GM18507 (cell line): ENCODE measurements at regions not wholly inside any gene's neighbourhood (a gene's known extent, or its start where the extent isn't known, plus 50 kb on each side); places are given as distances from the start of the nearest gene placed in this dataset.
"Not testable (repeated sequence)": the region's sequence is repeated elsewhere in the genome, so short reads cannot be mapped to it uniquely, and the experiment has no call there.

Experiments
- DNase-seq: peaks from one replicate; pipeline ENCODE4 v3.0.0; 2011; ENCODE audit warnings: low read depth; ENCODE audit not compliant: insufficient read length; ENCODE audit errors: extremely low spot score
- FAIRE-seq: peaks from 2 replicates; lab custom pipeline; 2011; peaks lifted over from hg19 to GRCh38; lab: Jason Lieb, UNC

DNA sequence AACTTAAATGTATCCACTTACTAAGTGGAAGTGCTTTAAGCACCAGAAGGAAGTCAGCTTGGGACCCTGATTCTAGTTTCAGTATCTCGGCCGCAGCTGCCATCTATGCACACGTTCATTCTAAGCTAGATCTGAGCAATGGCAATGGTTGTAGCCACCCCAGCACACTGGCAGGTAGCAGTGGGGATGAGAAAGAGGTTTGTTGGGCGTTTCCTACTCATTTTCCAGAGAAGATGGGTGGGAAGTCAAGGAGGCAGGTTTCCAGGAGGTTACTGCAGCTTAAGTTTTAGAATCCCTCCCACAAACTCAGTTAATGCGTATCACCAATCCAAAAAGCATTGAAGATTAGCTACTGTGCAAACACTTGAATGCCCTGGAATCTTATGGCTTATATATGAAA is 114.2 kb upstream of the TSC22D1 start:
- FAIRE-seq = no peak
- DNase-seq = no peak

DNA sequence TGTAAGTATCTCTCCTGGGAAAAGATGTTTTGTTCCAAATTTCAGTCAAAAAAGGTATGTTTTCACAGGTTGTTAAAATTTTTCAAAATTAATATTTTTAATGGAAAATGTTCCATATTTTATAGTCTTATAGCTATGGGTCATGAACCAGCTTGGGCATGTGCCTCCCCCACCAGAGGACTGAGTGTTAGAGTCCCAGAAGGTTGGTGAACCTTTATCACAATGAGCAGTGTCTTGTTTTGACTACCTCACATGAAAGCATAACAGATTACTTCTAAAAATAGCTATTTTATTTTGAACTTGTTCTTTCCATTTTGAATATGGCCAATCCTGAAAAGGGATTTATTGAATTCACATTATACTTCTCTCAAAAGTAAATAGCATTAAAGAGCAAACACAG is 112.5 kb upstream of the TSC22D1 start:
- no peak for DNase-seq
- no peak for FAIRE-seq

DNA sequence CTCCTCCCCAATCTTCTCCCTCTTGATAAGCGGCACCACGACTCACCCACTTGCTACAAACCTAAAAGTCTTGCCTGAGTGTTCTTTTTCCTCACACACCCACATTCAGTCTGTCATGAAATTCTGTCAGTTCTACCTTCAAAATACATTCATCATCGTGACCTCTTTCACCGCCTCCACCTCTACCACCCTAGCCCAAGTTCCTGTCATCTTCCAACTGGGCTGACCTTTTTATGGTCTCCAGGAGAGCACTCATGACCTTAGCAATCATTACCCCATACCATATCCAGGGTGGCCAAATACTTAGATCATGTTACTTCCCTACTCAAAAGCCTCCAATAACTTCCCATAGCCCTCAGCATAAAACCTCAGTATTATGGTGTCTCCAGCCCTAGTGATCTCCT is 110.4 kb upstream of the TSC22D1 start:
- FAIRE-seq (no peak), DNase-seq (no peak)

DNA sequence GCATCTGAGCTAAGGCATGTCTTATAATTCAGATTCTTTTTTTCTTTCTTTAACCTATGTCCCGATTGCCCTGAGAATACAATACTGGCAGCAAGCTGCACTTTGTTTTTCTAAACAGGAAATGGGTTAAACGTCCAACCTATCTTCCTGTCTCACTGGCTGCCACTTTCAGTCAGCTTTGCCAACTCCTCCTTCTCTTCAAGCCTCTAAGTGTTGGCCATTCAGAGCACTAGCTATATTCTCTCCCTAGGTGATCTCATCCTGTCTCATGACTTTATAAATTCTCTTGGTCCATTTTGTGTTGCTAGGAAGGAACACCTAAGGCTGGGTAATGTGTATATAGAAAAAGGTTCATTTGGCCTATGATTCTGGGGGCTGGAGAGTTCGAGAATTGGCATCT is 109.5 kb upstream of the TSC22D1 start:
- no peak for FAIRE-seq
- DNase-seq = no peak

DNA sequence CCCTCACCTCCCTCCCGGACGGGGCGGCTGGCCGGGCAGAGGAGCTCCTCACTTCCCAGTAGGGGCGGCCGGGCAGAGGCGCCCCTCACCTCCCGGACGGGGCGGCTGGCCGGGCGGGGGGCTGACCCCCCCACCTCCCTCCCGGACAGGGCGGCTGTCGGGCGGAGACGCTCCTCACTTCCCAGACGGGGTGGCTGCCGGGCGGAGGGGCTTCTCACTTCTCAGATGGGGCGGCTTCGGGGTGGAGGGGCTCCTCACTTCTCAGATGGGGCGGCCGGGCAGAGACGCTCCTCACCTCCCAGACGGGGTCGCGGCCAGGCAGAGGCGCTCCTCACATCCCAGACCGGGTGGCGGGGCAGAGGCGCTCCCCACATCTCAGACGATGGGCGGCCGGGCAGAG is 106.3 kb upstream of the TSC22D1 start:
- FAIRE-seq, DNase-seq: not testable (repeated sequence)

DNA sequence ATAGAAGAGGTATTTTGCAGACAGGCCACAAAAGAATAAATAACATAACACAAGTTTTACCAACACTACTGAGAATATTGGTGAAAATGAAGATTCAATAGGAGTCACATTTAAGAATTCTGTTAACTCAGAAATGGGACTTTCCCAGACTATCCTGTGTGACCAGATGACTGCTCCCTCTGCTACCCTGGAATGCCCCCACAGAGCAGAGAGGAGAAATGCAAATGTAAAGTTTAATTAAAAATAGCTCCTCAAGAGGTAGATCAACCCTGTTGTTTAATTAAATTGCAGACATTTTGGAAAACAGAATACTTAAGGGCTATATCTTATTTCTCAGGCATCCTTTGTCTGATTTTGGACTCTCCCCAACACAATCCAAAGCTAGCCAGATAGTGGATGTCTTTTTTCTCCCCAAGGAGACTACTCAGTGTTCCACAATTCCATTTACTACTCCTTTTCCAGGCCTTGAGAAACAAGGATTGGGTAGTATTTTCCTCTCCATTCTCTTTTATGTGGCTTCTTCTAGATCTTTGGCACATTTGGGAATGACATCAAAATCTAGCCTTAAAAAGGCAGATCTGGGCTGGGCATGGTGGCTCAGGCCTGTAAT is 104.7 kb upstream of the TSC22D1 start:
- DNase-seq (no peak), FAIRE-seq (no peak)

DNA sequence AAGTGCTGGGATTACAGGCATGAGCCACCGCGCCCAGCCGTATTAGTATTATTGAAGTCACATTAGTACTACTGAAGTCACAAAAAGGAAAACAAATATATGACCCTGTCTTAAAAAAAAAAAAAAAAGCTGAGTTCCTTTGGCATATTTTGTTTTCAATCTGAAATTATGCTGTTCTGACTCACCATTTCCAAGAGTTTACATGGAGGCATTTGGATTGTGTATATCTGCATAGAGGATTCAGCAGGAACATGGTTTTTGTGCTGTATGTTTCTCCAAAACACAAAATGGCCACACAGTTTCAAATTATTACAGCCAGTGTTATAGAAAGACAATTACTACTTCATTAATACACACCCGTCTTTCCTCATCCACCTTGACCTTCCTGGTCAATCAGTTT is 103.5 kb upstream of the TSC22D1 start:
- DNase-seq = no peak
- FAIRE-seq = no peak

DNA sequence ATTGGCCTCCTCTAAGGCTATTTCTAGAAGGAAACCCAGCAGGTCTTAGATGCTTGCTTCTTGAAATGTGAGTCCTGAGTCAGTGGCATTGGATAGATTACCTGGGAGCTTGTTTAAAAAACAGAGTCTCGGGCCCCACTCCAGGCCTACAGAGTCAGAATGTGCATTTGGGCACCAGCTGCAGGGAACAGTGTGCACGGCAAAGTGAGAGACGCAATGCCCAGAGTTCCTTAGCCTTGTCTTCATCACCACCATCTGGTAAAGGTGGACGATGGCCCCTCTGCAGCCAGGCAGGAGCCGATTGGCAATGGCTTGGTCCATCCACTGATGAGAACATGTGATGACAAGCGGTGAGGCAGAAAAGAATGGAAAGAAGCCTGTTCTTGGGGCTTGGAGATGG is 102.1 kb upstream of the TSC22D1 start:
- DNase-seq (no peak), FAIRE-seq (no peak)

DNA sequence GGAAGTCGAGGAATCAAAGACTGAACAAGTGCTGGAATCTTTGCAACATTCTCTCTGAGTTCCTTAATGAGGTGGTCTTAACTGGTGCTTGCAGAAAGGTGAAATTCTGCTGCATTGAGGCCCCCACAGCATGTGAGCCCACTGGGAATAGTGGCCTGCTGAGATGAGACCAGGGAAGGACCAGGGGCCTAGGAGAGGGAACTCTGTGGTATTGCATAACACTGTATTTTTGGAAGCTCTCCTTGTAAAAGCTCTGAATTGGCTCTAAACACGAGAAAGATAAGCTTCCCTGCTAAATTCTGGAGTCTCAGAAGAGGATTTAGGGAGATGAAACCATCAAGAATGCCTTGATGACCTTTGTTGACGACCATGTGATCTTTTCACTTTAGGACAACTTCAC is 100.4 kb upstream of the TSC22D1 start:
- DNase-seq (no peak), FAIRE-seq (no peak)

DNA sequence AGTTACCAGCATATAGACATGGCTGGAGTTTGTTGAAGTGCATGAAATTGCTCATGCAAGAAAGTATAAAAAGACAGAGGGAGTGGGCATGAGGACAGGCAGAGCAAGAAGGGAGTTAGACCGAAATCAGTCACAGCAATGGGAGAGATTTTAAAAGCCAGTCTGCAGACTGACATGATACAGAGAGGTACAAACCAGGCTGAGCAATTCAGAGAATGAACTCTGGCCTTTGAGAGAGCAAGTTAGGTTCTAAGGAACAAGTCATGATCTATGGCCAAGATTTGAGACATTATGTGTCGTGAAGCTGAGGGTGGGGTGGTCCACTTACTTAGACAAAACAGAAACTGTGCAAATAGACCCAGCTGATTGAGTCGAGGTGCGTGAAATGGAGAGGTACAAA is 93.4 kb upstream of the TSC22D1 start:
- no peak for FAIRE-seq
- no peak for DNase-seq

DNA sequence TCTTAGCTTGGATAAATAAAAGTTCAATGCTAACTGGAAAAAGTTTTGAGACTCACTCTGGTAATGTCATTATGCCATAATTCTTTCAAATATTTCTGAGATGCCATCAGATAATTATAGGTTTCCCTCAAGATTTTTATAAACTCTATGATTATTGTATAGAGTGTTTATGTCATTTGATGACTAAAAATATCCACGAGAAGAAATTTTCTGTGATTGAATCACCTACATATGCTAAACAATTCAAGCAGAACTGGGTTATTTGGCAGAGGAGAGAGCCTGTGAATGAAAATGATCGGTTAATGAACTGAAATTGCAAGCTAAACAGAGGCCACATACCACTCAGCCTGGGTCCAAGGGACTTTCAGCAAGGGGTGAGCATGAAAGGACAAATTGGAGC is 92.6 kb upstream of the TSC22D1 start:
- DNase-seq = no peak
- no peak for FAIRE-seq

DNA sequence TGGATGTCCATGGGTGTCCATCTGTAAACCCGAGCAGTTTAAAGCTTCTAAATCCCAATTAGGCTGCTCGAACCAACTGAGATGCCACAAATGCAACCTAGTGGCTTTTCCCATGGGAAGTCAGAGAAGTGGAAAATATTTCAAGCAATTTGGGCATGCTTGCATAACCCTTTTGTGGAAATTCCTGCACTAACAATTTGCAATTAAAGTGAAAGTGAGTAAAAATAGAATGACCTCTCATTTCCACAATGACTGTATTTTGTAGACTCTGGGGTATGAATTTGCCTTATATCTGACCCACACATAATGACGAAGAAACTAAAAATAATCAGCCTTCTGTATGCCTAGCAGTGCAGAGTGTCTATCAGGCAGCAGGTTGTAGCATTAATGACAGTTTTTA is 91.8 kb upstream of the TSC22D1 start:
- no peak for DNase-seq
- FAIRE-seq = no peak

DNA sequence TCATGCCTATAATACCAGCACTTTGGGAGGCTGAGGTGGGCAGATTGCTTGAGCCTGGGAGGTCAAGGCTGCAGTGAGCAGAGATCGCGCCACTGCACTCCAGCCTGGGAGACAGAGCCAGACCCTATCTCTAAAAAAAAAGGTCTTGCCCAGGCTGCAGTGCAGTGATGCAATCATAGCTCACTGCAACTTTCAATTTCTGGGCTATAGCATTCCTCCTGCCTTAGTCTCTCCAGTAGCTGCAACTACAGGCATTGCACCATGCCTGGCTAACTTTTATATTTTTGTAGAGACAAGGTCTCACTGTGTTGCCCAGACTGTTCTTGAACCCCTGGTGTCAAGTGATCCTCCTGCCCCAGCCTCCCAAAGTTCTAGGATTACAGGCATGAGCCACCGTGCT is 90.4 kb upstream of the TSC22D1 start:
- FAIRE-seq, DNase-seq: not testable (repeated sequence)

DNA sequence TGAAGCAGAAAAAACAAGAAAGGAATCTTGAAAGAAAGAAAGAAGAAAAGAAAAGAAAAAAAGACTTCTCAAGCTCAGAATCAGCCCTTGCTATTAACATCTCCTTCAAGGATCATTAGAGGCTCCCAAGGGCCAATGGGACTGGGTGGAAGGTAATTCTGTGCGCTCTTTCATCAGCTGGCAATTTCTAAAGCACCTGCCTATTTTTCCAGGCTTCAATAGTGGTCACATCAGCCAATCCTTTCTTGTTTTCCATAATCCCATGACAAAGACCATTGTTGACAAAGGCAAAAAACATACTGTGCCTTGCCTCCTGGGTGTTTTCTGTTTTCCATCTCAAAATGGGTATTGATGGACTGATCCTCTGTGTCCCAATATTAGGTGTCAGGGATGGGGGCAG is 88.2 kb upstream of the TSC22D1 start:
- FAIRE-seq (no peak), DNase-seq (no peak)

DNA sequence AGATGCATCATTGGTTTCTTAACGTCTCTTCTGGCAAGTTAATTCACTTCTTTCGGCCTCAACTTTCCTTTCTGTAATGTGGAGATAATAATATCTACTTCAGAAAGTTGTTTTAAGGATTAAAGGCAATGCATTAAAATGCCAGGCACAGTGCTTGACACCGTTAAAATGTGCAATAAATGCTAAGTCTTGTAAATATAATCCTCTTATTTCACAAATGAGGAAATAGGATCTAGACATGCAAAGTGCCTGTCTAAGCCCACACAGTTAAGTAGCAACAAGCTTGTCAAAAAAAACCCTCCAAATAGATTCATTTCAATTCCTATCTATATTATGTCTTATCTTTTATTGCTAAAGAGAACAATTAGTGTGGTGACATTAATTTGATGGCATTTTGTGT is 86.4 kb upstream of the TSC22D1 start:
- DNase-seq = no peak
- FAIRE-seq = no peak

DNA sequence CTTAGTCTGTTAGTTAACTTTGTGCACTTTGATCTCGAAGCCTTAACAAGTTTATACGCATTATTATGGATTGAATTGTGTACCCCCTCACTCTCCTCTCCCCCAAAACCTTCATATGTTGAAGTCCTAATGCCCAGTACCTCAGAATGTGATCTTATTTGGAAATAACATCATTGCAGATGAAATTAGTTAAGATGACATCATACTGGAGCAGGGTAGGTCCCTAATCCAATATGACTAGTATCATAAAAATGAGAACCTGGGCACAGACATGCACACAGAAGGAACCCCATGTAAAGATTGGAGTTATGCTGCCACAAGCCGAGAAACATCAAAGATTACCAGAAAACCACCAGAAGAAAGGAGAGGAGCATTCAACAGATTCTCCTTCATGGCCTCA is 85.8 kb upstream of the TSC22D1 start:
- no peak for FAIRE-seq

DNA sequence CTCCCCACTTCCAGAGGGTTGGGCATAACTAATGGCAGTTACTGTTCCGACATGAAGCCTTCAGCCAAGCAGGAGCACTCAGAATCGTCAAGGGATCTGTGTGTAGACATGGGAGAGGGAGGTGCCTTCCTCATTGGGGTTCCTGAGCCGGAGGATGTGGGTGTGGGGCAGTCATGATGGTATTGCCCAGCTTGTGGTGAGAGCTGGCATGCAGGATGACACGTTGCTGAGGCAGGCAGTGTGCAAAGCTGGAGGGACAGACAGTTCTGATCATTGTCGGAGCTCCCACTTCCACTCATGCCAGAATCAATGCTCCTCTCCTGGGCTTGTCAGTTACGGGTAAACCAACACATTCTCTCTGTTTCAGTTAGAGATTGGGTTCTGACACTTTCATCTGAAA is 83.9 kb upstream of the TSC22D1 start:
- no peak for FAIRE-seq

More for the DNA sequence above, 85.8 kb upstream of the TSC22D1 start:
- no peak for DNase-seq

DNA sequence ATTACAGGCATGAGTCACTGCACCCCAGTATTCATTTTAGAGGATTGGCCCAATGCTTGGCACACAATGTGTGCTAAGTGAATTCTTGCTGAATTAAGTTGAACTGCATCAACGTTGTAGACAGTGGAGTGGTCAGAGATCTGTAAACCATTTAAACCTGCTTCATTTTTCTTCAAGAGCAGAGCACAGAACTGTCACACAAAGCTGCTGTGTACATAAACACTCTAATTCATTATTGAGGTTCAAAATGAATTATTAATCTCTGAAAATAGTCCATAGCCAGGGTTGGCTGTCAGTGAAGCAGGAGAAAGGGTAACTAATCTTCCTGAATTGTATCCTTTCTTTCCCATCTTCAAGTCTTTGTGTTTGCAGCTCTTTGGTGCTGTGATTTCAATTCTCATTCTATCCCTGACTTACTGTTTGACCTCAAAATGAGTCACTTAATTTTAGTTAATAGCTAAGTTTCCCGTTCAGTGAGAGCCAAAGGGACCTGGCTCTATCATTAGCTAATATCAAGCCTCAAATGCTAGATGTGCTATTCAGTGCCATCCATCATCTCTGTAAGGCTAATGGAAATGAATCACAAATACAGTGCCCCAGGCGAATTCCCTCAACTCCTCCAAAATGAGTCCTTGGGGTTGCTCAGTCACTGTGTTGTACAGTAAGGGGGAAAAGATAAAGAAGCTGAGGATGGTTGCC is 77.0 kb upstream of the TSC22D1 start:
- DNase-seq (no peak), FAIRE-seq (no peak)

More for the DNA sequence above, 83.9 kb upstream of the TSC22D1 start:
- DNase-seq = no peak

DNA sequence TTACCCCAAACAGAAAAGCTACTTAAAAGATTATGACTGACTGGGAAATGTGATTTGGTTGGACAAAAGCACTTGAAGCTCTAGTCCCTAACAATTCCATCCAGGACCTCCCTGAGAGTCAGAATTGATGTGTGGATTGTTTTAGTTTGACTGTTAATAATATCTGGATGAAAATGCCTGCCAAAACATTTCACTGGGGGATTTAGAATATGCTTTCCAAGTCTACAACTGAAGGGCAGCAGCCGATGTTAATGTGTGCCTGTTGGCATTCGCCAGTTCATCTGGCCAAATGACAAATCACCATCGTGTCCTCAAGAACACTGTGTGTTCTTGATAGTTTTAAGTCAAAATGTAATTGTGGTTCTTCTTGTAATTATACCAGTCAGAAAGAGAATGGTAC is 76.0 kb upstream of the TSC22D1 start:
- FAIRE-seq (no peak), DNase-seq (no peak)

DNA sequence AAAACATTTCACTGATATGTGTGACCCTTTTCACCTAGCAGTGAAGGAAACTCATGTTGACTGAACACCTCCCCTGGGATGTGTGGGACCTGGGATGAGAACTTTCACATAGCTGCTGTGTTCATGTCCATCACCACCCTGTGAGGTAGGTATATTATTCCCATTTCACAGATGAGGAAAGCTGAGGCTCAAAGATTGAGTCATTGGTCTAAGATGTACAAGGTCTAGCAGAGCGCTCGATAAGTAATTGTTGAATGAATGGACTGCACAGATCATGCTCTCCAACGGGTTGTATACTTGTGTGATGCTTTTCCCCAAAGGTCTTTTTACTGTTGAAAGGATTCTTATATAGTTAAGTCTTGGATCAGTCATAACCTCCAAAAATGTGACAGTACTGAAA is 75.6 kb upstream of the TSC22D1 start:
- DNase-seq = no peak
- FAIRE-seq = no peak

DNA sequence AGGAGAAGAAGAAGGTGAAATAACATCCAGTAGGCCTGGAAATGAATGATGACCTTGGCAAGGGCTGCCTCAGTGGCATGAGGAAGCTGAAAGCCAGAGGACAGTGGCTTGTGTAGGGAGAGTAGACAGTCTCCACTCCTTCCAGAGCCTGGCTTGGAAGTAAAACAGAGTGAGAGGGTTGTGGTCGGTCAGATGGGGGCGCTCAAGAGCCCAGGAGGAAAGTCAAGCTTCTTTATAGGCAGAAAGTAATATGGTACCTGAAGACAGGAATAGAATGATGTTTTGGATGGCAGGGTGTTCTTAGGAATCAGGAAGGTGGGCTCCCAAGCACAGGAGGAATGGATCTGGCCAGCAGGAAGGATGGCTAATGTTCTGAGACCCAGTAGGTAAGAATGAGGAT is 75.1 kb upstream of the TSC22D1 start:
- no peak for FAIRE-seq
- no peak for DNase-seq

DNA sequence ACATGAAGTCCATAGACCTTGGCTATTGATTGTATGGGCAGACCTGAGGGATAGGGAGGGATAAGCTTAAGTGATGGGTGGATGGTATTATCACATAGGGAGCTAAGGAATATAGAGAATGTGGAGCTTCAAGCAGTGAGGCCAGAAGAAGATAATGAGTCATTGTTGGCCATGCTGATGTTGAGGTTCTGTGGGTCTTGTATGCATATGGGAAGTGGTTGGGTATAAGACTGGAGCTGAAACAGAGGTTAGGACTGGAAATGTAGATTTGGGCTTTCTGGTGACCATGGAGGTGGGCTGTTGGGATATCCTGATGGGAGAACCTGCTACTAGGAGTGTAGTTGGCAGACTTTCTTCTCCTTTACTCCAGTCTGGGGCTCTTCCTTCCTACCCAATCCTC is 73.7 kb upstream of the TSC22D1 start:
- FAIRE-seq (no peak), DNase-seq (no peak)
